ENCODE measurements at regions not wholly inside any gene's neighbourhood (a gene's known extent, or its start where the extent isn't known, plus 50 kb on each side); places are given as distances from the start of the nearest gene placed in this dataset.

DNA sequence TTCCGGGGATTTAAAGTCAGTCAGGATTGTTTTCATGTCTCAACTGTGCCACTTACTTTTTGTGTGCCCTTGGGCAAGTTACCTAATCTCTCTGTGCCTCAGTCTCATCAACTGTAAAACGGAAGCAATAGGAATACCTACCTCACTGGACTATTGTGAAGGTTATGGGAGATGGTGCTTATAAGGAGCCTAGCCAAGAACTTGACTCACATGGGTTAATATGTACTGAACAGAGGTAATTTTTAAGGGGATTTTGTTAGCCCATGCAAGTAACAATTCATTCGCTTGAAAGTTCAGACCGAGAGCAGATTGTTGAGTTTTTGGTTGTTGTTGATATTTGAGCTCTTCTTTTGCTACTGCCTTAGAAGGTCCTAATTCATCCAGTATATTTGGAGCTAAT lies 202.9 kb downstream of the ZNF365 start:
- Histone ChIP-seq H3K9me3 (ENCODE audit: control insufficient read depth, insufficient read depth, low read depth, low read length) (no peaks in the 10 kb centered on the region), H3K9ac (ENCODE audit: low read length) (no peak overlapping the region), H3K27me3 (ENCODE audit: control insufficient read depth, insufficient read depth, low read length) (no peaks in the 10 kb centered on the region), H3K4me1 (ENCODE audit: control insufficient read depth, insufficient read depth, low read length) (no peaks in the 10 kb centered on the region), H3K36me3 (ENCODE audit: control insufficient read depth, insufficient read depth, low read length) (no peaks in the 10 kb centered on the region), H3K27ac (ENCODE audit: low read depth, low read length) (no peak overlapping the region), H3K4me3 (ENCODE audit: low read depth, low read length) (no peak overlapping the region)

DNA sequence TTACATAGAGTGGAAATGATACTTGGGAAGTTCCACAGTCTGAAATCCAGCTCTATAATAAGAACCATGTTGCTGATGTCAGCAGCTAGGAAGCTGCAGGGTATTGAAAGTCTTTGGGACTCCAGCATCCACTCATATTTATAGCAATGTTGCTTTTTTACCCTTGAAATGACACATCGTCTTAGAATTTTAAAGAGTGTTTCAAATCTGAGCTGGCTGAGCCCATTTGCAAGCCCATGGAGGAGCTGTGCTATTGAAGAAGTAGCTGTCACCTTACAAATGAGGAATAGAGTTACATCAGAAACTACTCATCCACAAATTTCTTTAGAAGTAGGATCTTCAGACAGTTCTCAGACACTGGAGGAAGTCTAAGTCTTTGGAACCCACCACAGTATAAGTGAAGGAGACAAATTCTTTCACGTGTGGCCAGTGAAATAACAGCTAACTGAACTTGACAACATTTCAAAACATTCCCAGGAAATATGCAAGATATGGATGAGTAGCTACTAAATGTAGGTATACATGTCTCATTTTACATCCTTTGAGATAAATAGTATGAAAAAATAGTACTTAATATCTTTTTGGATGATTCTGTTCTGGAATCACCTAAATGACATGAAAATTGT lies 203.6 kb downstream of the ZNF365 start:
- H3K36me3 ChIP-seq (ENCODE audit: control insufficient read depth, insufficient read depth, low read length): no peaks in the 10 kb centered on the region
- H3K9ac ChIP-seq (ENCODE audit: low read length): no peak overlapping the region
- no peaks in the 10 kb centered on the region for H3K9me3 ChIP-seq (ENCODE audit: control insufficient read depth, insufficient read depth, low read depth, low read length)
- H3K4me3 ChIP-seq (ENCODE audit: low read depth, low read length): no peak overlapping the region
- H3K4me1 ChIP-seq (ENCODE audit: control insufficient read depth, insufficient read depth, low read length): no peaks in the 10 kb centered on the region
- no peak overlapping the region for H3K27ac ChIP-seq (ENCODE audit: low read depth, low read length)
- no peaks in the 10 kb centered on the region for H3K27me3 ChIP-seq (ENCODE audit: control insufficient read depth, insufficient read depth, low read length)

DNA sequence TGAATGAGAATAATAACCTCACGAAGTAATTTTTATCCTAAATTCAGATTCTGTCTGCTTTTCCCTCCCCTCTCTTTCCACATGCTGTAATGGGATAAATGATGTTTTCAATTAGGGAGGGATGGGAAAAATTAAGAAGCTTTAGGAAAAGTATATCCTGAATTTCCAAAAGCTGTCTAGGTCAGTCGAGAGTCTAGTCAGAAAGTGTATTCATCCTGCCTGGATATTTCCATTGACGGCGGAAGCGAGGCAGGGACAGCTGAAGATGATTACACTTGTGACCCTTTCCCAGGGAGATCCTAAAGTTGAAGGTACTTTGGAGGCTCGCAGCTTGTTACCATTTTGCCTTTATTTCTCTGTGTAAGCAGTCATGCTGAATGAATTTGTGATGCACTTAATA lies 204.1 kb downstream of the ZNF365 start:
- Histone ChIP-seq H3K27ac (ENCODE audit: low read depth, low read length) (no peak overlapping the region), H3K9ac (ENCODE audit: low read length) (no peak overlapping the region), H3K4me3 (ENCODE audit: low read depth, low read length) (no peak overlapping the region), H3K4me1 (ENCODE audit: control insufficient read depth, insufficient read depth, low read length) (no peaks in the 10 kb centered on the region), H3K9me3 (ENCODE audit: control insufficient read depth, insufficient read depth, low read depth, low read length) (no peaks in the 10 kb centered on the region), H3K27me3 (ENCODE audit: control insufficient read depth, insufficient read depth, low read length) (no peaks in the 10 kb centered on the region), H3K36me3 (ENCODE audit: control insufficient read depth, insufficient read depth, low read length) (no peaks in the 10 kb centered on the region)

DNA sequence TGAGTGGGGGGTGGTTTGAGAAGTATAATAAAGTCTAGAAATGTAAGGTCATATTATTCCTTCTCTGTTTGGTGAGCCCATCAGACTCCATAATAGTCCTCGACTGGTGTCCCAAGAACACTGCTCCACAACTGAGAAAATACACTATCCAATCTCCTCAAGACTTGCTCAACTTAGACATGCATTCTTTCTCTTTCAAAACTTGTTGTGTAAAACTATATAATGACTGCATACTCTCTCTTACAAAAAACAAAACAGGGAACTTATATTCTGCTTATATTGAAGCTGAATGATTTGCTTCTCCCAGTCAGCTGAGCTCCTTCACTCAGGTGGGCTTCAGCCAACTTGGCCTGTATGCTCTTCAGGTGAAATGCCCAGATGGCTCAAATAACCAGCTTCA lies 204.7 kb downstream of the ZNF365 start:
- no peaks in the 10 kb centered on the region for H3K36me3 ChIP-seq (ENCODE audit: control insufficient read depth, insufficient read depth, low read length)
- no peaks in the 10 kb centered on the region for H3K4me1 ChIP-seq (ENCODE audit: control insufficient read depth, insufficient read depth, low read length)
- H3K9ac ChIP-seq (ENCODE audit: low read length): no peak overlapping the region
- H3K27ac ChIP-seq (ENCODE audit: low read depth, low read length): no peak overlapping the region
- H3K4me3 ChIP-seq (ENCODE audit: low read depth, low read length): no peak overlapping the region
- H3K9me3 ChIP-seq (ENCODE audit: control insufficient read depth, insufficient read depth, low read depth, low read length): no peaks in the 10 kb centered on the region
- H3K27me3 ChIP-seq (ENCODE audit: control insufficient read depth, insufficient read depth, low read length): no peaks in the 10 kb centered on the region

DNA sequence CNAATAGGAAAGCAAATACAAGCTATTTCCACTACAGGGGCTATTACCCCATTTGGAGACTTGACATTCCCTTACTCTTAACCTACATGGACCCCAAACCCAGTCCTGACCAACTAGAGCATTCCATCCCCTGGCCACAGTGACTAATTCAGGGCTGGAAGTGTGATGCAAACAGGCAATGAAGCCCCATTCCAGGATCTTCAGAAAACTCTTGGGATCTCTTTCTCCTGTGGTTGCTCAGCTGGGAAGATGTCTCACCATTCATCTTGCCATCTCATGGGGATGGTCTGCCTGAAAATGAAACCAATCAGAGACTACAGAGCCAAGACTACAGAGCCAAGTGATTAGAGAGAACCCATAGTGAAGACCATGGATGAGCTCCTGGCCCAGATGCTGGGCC lies 206.2 kb downstream of the ZNF365 start:
- H3K9me3 ChIP-seq (ENCODE audit: control insufficient read depth, insufficient read depth, low read depth, low read length): no peaks in the 10 kb centered on the region
- no peaks in the 10 kb centered on the region for H3K36me3 ChIP-seq (ENCODE audit: control insufficient read depth, insufficient read depth, low read length)
- H3K27ac ChIP-seq (ENCODE audit: low read depth, low read length): no peak overlapping the region
- H3K9ac ChIP-seq (ENCODE audit: low read length): no peak overlapping the region
- no peak overlapping the region for H3K4me3 ChIP-seq (ENCODE audit: low read depth, low read length)
- H3K27me3 ChIP-seq (ENCODE audit: control insufficient read depth, insufficient read depth, low read length): no peaks in the 10 kb centered on the region
- no peaks in the 10 kb centered on the region for H3K4me1 ChIP-seq (ENCODE audit: control insufficient read depth, insufficient read depth, low read length)

DNA sequence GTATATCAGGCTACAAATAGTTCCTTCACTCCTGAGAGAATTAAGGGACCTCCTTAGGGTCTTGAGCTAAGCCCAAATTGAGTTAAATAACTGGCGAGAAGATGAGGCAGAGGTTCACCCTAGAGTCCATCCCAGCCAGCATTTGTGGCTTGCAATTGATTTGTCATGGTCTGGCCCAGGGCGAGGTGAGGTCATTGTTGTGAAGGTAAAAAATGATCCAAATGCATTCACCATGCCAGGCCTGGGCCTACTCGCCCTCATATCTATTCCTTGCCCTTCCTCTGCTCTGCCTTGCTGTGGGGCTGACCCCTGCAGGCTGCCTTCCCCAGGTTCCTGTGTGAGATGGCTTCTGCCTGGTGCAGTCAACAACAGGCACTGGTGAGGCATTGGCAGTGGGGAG lies 207.2 kb downstream of the ZNF365 start:
- Histone ChIP-seq H3K27ac (ENCODE audit: low read depth, low read length) (no peak overlapping the region), H3K36me3 (ENCODE audit: control insufficient read depth, insufficient read depth, low read length) (no peaks in the 10 kb centered on the region), H3K9me3 (ENCODE audit: control insufficient read depth, insufficient read depth, low read depth, low read length) (no peaks in the 10 kb centered on the region), H3K4me3 (ENCODE audit: low read depth, low read length) (no peak overlapping the region), H3K9ac (ENCODE audit: low read length) (no peak overlapping the region), H3K27me3 (ENCODE audit: control insufficient read depth, insufficient read depth, low read length) (no peaks in the 10 kb centered on the region), H3K4me1 (ENCODE audit: control insufficient read depth, insufficient read depth, low read length) (no peaks in the 10 kb centered on the region)

DNA sequence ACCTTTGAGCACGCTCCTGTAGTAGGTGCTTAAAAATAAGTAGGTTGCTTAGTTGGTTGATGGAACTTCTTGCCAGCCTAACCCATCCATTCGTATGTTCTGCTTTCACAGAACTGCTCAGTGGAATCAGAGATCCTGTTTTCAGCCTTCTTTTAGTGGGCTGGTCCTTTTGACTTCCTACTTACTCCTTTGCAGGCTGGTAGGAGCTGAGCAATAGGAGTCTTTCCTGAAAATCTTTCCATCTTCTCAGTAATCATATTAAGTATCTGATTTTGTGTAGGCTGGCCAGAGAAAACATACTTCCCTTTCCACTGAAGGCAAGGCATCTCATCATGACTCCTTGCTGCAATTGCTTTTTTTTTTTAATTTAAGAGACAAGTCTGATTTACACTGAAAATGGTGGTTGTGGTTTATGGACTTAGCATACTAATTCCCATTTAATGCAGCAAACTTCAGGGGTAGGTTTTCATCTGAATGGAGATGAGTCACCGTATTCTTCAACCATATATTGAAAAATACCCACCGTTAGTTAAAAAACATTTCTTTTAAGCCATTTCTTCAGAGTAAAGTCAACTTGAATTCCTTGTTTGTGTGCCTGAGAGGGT lies 208.0 kb downstream of the ZNF365 start:
- Histone ChIP-seq H3K27ac (ENCODE audit: low read depth, low read length) (no peak overlapping the region), H3K27me3 (ENCODE audit: control insufficient read depth, insufficient read depth, low read length) (no peaks in the 10 kb centered on the region), H3K9me3 (ENCODE audit: control insufficient read depth, insufficient read depth, low read depth, low read length) (no peaks in the 10 kb centered on the region), H3K4me3 (ENCODE audit: low read depth, low read length) (no peak overlapping the region), H3K9ac (ENCODE audit: low read length) (no peak overlapping the region), H3K4me1 (ENCODE audit: control insufficient read depth, insufficient read depth, low read length) (no peaks in the 10 kb centered on the region), H3K36me3 (ENCODE audit: control insufficient read depth, insufficient read depth, low read length) (no peaks in the 10 kb centered on the region)

DNA sequence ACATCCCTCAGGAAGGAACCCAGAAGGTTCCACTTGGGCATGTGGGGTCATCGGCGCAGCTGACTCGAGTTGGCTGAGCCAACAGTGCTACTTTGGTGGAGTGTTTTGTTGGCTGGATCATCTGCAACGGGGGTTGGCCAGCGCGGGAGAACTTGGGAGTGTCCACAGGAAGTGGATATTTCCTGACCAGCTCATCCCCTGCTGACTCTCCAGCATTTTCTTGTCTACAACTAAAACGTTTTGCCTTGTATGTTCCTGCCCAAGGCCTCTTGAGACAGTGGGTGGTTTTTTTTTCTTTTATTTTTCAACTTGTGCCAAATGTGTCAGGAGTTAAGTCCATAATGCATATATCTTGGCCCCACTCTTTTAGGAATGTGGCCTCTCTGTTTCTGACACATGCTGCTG lies 208.6 kb downstream of the ZNF365 start:
- no peaks in the 10 kb centered on the region for H3K9me3 ChIP-seq (ENCODE audit: control insufficient read depth, insufficient read depth, low read depth, low read length)
- no peaks in the 10 kb centered on the region for H3K27me3 ChIP-seq (ENCODE audit: control insufficient read depth, insufficient read depth, low read length)
- H3K4me3 ChIP-seq (ENCODE audit: low read depth, low read length): no peak overlapping the region
- no peaks in the 10 kb centered on the region for H3K4me1 ChIP-seq (ENCODE audit: control insufficient read depth, insufficient read depth, low read length)
- no peak overlapping the region for H3K27ac ChIP-seq (ENCODE audit: low read depth, low read length)
- no peak overlapping the region for H3K9ac ChIP-seq (ENCODE audit: low read length)
- H3K36me3 ChIP-seq (ENCODE audit: control insufficient read depth, insufficient read depth, low read length): no peaks in the 10 kb centered on the region

DNA sequence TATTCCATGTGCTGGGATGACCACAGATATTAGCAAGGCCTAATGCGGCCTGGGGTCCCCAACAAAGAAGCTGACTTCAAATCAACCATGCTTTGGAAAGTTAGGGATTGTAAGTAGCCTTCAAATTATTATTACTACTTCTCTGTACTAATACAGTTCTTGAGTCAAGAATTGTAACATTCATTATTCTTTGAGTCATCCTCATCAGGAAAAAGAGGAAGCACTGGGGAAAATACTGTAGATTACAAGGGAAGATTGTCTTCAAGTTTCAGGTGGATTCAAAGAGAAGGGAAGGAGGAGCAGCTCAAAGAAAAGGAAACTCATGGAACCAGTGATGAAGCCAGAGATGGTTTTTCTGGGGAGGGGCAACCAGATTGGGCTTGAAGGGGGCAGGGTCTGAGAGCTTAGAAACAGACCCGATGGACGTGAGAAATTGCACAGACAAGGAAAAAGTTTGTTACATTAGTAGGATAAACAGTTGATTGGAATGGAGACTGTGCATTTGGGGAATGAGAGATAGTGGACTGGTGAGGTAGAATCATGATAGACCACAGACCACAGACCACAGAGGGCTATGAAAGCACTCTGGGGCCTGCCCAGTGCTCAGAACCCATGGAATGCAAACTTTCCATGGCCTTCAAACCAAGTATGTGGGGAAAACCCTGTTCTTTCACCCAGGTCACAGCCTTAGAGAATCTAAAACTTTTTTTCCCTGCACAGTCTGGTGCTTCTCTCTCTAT lies 209.9 kb downstream of the ZNF365 start:
- Histone ChIP-seq H3K4me1 (ENCODE audit: control insufficient read depth, insufficient read depth, low read length) (no peaks in the 10 kb centered on the region), H3K4me3 (ENCODE audit: low read depth, low read length) (no peak overlapping the region), H3K27ac (ENCODE audit: low read depth, low read length) (no peak overlapping the region), H3K27me3 (ENCODE audit: control insufficient read depth, insufficient read depth, low read length) (no peaks in the 10 kb centered on the region), H3K36me3 (ENCODE audit: control insufficient read depth, insufficient read depth, low read length) (no peaks in the 10 kb centered on the region), H3K9me3 (ENCODE audit: control insufficient read depth, insufficient read depth, low read depth, low read length) (no peaks in the 10 kb centered on the region), H3K9ac (ENCODE audit: low read length) (no peak overlapping the region)

DNA sequence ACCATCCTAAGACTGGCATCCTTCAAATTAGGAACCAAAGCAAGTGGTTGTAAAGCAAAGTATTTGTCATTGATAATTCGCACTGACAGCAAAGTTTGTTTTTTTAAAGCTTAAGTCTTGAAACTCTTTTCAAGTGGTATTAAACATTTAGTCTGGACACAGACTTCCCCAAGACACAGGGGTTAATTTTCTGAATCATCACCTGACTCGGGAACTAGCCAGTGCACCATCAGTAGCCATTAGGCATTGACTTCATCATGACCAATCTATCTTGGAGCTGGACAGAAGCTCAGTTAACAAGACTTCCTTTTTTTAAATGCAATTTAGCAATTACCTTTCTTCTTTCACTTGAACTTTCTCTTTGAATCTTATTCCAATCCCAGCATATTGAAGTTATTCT lies 210.6 kb downstream of the ZNF365 start:
- Histone ChIP-seq H3K9ac (ENCODE audit: low read length) (no peak overlapping the region), H3K9me3 (ENCODE audit: control insufficient read depth, insufficient read depth, low read depth, low read length) (no peaks in the 10 kb centered on the region), H3K4me3 (ENCODE audit: low read depth, low read length) (no peak overlapping the region), H3K4me1 (ENCODE audit: control insufficient read depth, insufficient read depth, low read length) (no peaks in the 10 kb centered on the region), H3K27ac (ENCODE audit: low read depth, low read length) (no peak overlapping the region), H3K36me3 (ENCODE audit: control insufficient read depth, insufficient read depth, low read length) (no peaks in the 10 kb centered on the region), H3K27me3 (ENCODE audit: control insufficient read depth, insufficient read depth, low read length) (no peaks in the 10 kb centered on the region)

DNA sequence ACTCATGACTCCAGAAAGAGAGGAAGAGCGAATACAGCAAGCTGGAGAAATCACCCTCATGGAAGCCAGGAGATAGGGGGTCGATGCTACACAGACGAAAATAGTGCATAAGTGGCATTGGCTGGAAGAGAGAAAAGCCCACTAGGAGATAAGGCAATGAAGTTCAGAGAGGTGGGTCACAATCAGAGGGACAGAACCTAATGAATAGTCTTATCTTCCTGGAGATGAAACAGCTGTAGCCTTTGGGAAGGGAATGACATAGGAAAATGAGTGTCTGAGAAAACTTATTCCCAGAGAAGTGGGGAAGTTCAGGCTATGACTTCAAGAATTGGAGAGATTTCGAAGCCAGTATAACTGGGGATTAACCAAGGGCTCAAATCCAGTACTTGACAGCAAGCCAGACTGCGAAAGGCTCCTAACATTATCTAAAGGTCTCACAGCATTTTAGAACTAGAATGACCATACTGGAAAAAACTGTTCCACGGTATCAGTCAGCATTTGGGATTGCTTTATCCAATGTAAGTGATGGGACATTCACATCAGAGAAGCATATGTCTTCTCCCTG lies 211.1 kb downstream of the ZNF365 start:
- H3K9me3 ChIP-seq (ENCODE audit: control insufficient read depth, insufficient read depth, low read depth, low read length): no peaks in the 10 kb centered on the region
- no peak overlapping the region for H3K9ac ChIP-seq (ENCODE audit: low read length)
- H3K4me3 ChIP-seq (ENCODE audit: low read depth, low read length): no peak overlapping the region
- no peaks in the 10 kb centered on the region for H3K4me1 ChIP-seq (ENCODE audit: control insufficient read depth, insufficient read depth, low read length)
- H3K27ac ChIP-seq (ENCODE audit: low read depth, low read length): no peak overlapping the region
- no peaks in the 10 kb centered on the region for H3K27me3 ChIP-seq (ENCODE audit: control insufficient read depth, insufficient read depth, low read length)
- no peaks in the 10 kb centered on the region for H3K36me3 ChIP-seq (ENCODE audit: control insufficient read depth, insufficient read depth, low read length)
